ENCODE measurements at regions not wholly inside any gene's neighbourhood (a gene's known extent, or its start where the extent isn't known, plus 50 kb on each side); places are given as distances from the start of the nearest gene placed in this dataset.

DNA sequence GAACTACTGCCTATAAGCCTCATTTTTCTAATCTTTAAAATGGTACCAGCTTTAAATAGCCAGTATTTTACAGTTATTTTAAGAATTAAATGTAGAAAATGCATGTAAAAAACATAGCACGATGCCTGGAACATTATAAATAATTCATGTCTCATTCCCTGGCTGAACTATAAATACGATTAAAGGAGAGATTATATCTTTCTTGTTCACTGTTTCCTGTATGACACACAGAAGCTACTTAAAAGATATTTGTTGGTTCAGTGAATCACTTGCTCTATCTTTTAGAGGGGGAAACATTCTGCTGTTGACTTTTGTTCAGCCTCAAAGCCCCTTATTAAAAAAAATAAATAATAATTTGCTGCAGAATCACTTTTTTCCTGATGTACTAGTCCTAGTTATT is 406.9 kb downstream of the LRFN5 start:
- no peak for DNase-seq
- TF ChIP-seq, protein P1, sequence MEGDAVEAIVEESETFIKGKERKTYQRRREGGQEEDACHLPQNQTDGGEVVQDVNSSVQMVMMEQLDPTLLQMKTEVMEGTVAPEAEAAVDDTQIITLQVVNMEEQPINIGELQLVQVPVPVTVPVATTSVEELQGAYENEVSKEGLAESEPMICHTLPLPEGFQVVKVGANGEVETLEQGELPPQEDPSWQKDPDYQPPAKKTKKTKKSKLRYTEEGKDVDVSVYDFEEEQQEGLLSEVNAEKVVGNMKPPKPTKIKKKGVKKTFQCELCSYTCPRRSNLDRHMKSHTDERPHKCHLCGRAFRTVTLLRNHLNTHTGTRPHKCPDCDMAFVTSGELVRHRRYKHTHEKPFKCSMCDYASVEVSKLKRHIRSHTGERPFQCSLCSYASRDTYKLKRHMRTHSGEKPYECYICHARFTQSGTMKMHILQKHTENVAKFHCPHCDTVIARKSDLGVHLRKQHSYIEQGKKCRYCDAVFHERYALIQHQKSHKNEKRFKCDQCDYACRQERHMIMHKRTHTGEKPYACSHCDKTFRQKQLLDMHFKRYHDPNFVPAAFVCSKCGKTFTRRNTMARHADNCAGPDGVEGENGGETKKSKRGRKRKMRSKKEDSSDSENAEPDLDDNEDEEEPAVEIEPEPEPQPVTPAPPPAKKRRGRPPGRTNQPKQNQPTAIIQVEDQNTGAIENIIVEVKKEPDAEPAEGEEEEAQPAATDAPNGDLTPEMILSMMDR (IDR thresholded peaks at IDR 0.05; ENCODE audit: low read depth, low read length) = no peak
- H3K9me3 ChIP-seq = no peaks in the 10 kb centered on the region; the same call in 1 of the 2 replicates

DNA sequence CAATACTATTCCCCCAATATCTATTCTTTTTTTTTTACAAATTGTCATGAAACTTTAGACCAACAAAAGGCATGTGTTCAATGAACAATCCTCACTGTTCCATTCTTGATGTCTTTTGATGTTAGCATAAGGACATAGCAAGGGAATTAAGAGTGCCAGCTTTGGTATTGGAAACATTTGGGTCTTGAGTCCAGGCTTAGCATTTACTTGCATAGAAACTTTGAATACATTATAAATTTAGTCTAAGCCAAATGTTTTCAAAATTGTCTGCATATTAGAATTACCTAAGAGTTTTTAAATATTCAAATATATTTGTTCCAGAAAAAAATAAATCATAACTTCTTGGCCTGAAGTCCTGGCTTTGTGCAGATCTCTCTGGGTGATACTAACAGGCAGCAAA is 406.5 kb downstream of the LRFN5 start:
- Histone ChIP-seq H3K9me3 (no peaks in the 10 kb centered on the region; the same call in 1 of the 2 replicates), H3K4me3 (ENCODE audit: low read depth, low read length) (no peak overlapping the region), H3K36me3 (no peaks in the 10 kb centered on the region), H3K4me1 (no peaks in the 10 kb centered on the region), H3K27me3 (no peaks in the 10 kb centered on the region)
- DNase-seq = no peak
- TF ChIP-seq, protein P1 (IDR thresholded peaks at IDR 0.05; ENCODE audit: low read depth, low read length) = no peak

More for the DNA sequence above, 406.9 kb downstream of the LRFN5 start:
- Histone ChIP-seq H3K36me3 (no peaks in the 10 kb centered on the region), H3K4me3 (ENCODE audit: low read depth, low read length) (no peak overlapping the region), H3K27me3 (no peaks in the 10 kb centered on the region), H3K4me1 (no peaks in the 10 kb centered on the region)

DNA sequence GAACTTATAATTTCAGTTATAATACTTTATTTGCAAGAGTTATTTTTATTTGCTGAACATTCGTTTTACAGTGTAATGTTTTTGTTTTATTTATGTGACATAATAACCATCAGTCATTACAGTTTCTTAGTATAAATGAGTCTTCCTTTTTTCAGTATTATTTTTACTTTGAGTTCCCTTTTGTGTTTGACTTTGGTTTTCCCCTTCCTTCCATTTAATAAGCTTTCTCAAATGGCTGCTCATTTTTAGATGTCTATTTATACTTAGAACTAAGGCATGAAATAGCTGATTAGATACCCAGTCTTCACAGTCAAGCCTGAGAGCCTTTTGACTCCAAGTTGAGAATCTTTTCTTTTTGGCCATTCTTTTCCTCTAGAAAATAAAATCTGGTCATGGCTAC is 404.5 kb downstream of the LRFN5 start:
- DNase-seq = no peak
- Histone ChIP-seq H3K9me3 (no peaks in the 10 kb centered on the region; the same call in 1 of the 2 replicates), H3K27me3 (no peaks in the 10 kb centered on the region), H3K36me3 (no peaks in the 10 kb centered on the region), H3K4me1 (no peaks in the 10 kb centered on the region), H3K4me3 (ENCODE audit: low read depth, low read length) (no peak overlapping the region)
- TF ChIP-seq, protein P1 (IDR thresholded peaks at IDR 0.05; ENCODE audit: low read depth, low read length) = no peak

DNA sequence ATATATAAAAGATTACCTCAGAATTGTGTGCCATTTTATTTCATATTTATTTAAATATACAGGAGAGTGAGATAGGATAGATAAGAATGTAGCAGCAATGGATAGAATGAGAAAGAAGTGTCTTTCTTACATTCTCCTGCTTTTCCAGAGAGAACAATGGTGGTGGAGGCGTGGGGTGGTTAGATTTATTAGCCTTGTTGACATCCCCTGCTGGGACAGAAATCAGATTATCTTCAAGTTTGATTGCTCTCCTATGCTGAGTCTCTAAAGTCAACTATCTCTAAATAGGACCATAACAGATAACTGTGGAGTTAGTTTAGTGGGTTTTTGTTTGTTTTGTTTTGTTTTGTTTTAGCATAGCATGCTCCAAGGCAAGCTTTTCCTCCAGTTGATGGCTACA is 397.6 kb downstream of the LRFN5 start:
- H3K4me3 ChIP-seq (ENCODE audit: low read depth, low read length) = no peak overlapping the region
- no peaks in the 10 kb centered on the region for H3K9me3 ChIP-seq
- DNase-seq = no peak
- TF ChIP-seq, protein P1 (IDR thresholded peaks at IDR 0.05; ENCODE audit: low read depth, low read length) = no peak
- no peaks in the 10 kb centered on the region for H3K4me1 ChIP-seq
- H3K27me3 ChIP-seq = no peaks in the 10 kb centered on the region
- H3K36me3 ChIP-seq = no peaks in the 10 kb centered on the region

DNA sequence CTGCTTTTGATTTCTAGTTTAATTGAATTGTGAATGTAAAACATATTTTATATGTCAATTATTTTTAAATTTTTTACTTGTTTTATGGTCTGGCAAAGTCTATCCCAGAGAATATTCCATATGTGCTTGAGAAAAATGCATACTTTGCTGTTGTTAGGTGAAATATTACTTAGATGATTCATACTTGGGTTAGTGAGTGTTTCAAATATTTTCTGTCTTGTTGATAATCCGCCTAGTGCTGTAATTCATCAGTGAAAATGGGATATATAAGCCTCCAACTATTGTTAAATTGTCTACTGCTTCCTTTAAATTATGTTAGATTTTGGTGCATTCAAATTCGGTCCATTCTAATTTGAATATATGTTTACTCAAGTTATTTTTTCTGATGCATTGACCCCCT is 395.5 kb downstream of the LRFN5 start:
- Histone ChIP-seq H3K36me3 (no peaks in the 10 kb centered on the region), H3K4me1 (no peaks in the 10 kb centered on the region), H3K27me3 (no peaks in the 10 kb centered on the region), H3K9me3 (no peaks in the 10 kb centered on the region), H3K4me3 (ENCODE audit: low read depth, low read length) (no peak overlapping the region)
- TF ChIP-seq, protein P1 (IDR thresholded peaks at IDR 0.05; ENCODE audit: low read depth, low read length) = no peak
- no peak for DNase-seq

DNA sequence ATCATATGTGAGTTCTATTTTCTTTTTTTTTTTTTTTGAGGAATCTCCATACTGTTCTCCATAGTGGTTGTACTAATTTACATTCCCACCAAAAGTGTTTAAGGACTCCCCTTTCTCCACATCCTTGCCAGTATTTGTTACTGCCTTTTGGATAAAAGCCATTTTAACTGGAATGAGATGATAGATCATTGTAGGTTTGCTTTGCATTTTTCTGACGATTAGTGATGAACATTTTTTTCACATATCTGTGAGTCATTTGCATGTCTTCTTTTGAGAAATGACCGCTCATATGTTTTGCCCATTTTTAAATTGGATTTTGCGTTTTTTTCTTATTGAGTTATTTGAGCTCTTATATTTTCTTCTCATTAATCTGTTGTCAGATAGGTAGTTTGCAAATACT is 394.8 kb downstream of the LRFN5 start:
- no peaks in the 10 kb centered on the region for H3K4me1 ChIP-seq
- TF ChIP-seq, protein P1 (IDR thresholded peaks at IDR 0.05; ENCODE audit: low read depth, low read length) = no peak
- no peak for DNase-seq

More for the DNA sequence above, 394.8 kb downstream of the LRFN5 start:
- no peaks in the 10 kb centered on the region for H3K27me3 ChIP-seq
- no peak overlapping the region for H3K4me3 ChIP-seq (ENCODE audit: low read depth, low read length)
- no peaks in the 10 kb centered on the region for H3K9me3 ChIP-seq
- no peaks in the 10 kb centered on the region for H3K36me3 ChIP-seq

Measured in BE2C (cell line).